Fibroblast of villous mesenchyme (primary cell): ENCODE measurements at regions not wholly inside any gene's neighbourhood (a gene's known extent, or its start where the extent isn't known, plus 50 kb on each side); places are given as distances from the start of the nearest gene placed in this dataset.

Source experiments
- DNase-seq: peaks from one replicate; pipeline ENCODE4 v3.0.0-alpha.2; 2010; ENCODE audit warnings: low read depth
- H3K4me3 ChIP-seq: 2 replicates; pipeline ENCODE4 v1.5.1; 2011; ENCODE audit warnings: low read depth, mild to moderate bottlenecking, low read length
- TF ChIP-seq, protein P1 (sequence below): IDR thresholded peaks from 2 replicates; pipeline ENCODE4 v1.5.1; 2012; ENCODE audit warnings: low read depth, mild to moderate bottlenecking, low read length; ENCODE audit not compliant: insufficient read depth

DNA sequence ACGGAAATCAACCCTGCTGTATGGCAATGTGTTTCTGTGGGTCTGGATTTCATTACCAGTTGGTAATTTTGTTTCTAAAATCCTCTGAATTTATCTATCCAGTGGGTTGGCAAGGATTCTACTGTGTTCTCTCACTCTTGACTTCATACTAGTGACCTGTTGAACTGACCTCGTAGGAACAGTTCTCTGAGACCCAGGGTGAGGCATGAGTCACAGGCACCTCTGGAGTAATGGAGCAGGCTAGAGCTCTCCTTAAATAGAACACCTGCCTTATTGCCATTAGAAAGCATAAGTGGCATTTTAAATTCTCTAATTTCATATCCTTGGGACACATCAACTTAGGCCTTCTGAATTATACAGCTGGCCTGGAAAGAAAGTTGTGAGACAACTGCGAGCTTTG lies 258.3 kb upstream of the NAV3 start:
- no peak overlapping the region for H3K4me3 ChIP-seq
- TF ChIP-seq, protein P1, sequence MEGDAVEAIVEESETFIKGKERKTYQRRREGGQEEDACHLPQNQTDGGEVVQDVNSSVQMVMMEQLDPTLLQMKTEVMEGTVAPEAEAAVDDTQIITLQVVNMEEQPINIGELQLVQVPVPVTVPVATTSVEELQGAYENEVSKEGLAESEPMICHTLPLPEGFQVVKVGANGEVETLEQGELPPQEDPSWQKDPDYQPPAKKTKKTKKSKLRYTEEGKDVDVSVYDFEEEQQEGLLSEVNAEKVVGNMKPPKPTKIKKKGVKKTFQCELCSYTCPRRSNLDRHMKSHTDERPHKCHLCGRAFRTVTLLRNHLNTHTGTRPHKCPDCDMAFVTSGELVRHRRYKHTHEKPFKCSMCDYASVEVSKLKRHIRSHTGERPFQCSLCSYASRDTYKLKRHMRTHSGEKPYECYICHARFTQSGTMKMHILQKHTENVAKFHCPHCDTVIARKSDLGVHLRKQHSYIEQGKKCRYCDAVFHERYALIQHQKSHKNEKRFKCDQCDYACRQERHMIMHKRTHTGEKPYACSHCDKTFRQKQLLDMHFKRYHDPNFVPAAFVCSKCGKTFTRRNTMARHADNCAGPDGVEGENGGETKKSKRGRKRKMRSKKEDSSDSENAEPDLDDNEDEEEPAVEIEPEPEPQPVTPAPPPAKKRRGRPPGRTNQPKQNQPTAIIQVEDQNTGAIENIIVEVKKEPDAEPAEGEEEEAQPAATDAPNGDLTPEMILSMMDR: no peak
- DNase-seq: no peak

DNA sequence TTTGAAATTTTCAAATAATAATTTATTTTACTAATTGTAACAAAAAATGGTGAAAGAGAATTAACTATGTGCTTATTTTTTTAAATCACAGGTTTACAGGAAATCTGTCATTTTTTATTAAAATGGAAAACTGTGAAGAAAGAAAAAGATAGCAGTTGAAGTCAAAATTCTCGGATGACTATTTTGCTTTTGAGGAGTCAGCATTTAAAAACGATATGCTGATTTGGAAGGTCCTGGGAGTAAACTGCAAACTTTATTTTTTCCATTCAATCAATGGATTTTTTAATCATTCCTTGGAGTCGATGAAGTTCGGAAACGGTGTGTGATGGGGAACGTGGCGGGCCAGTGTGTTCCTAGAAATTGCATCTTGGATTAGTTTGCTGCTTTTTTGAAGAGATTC lies 258.9 kb upstream of the NAV3 start:
- H3K4me3 ChIP-seq: no peak overlapping the region
- TF ChIP-seq, protein P1: no peak
- no peak for DNase-seq

DNA sequence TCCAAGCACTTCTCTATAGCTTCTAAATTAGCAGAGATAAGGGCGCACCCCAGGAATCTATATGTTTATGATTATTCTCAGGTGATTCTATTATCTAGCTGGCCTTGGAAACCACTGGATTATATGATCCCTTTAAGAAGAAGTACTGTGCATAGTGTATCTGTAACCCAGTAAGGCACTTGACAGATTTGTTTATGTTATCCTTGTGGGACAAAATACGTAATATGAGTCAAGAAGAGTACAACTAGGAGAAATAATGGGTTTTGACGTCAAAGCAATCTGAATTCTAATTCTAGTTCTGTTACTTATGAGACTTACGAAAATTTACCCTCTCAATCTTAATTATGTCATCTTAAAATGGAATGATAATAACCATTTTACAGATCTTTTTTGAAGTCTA lies 259.6 kb upstream of the NAV3 start:
- no peak overlapping the region for H3K4me3 ChIP-seq
- no peak for DNase-seq
- TF ChIP-seq, protein P1: no peak

DNA sequence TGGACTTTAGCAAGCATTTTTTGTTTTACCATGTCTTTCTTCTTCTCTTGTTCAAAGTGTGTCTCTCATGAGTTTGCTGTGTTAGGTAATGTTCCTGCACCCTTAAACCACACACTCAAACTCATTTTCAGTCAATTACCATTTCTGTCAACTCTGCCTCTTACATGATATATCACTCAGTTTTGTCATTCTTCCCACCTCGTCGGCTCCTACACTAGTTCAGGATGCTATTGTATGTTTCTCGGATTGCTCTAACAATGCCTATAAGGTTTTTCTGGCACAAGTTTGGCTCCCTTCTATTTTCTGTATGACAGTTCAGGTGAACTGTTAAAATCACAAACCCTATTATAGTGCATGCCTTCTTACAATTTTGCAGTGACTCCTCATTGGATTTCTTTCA lies 260.8 kb upstream of the NAV3 start:
- no peak overlapping the region for H3K4me3 ChIP-seq
- TF ChIP-seq, protein P1: no peak
- DNase-seq: no peak

DNA sequence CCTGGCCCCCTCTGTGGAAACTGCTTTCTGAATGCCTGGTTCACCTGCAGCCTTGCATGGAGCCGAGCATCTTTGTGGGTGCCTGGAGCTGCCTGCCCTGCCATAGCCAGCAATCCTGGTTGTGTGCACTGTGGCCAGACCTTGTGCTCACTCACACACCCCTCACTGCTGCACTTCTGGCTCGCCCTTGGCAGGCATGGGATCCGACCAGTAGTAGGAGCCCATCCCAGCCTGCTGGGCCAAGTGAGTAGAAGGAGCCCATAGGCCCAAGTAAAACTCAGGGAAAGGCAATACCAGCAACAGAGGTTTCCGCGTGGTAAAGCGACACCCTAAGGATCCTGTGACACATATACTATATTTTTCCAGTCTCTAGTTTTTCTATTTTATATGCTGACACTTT lies 270.0 kb upstream of the NAV3 start:
- DNase-seq: no peak
- no peak overlapping the region for H3K4me3 ChIP-seq
- TF ChIP-seq, protein P1: no peak

DNA sequence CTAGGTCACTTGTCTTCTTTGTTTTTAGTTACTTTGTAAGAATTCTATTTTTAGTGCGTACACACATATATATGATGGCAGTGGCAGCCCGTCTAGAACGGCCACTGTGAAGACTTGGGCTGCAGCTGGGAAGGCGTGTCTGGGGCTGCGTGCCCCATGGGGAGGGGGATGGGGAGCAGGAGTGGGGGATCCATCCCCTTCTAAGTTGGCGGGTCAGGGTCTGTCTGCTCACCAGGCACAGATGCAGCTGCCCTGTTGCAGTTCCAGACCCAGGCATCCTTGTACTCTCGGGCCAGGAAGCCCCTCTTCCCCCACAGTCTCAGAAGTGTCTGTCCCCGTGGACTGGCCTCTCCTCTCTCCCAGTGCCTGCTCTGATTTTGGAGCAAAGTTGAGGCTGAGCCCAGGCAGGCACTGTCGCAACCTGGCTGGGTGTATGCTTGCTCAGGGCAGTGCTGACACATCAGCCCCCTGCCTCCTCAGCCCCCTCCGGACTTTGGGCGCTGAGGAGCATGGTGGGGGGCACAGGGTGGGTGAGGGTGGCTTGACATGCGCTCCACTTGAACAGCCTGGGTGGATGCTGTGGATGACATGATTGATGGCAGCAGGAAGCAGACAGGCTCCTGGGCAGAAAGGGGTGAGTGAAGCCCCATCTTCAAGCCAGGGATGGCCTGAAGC lies 271.2 kb upstream of the NAV3 start:
- TF ChIP-seq, protein P1: no peak
- H3K4me3 ChIP-seq: no peak overlapping the region
- DNase-seq: no peak

DNA sequence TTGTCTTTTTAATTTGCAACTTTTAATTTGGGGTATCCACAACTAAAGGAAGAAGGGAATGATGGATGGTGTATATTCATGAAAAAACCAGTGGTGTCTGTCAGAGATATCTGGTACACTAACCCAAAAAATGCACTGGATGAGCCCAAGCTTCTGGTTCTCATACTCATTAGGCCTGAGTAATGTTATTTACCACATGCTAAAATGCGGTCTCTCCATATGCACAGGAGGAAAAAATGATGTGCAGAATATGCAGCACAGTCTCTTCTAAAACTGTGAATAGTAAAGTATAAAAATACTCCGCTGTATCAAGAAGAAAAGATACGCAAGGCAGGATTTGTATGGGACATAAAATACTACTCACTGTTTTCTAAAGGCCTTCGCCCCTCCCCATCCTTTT lies 275.6 kb upstream of the NAV3 start:
- H3K4me3 ChIP-seq: no peak overlapping the region
- no peak for DNase-seq
- TF ChIP-seq, protein P1: no peak
